Colonic mucosa (tissue), 4 donors: ENCODE measurements at regions not wholly inside any gene's neighbourhood (a gene's known extent, or its start where the extent isn't known, plus 50 kb on each side); places are given as distances from the start of the nearest gene placed in this dataset.
"Not testable (repeated sequence)": the region's sequence is repeated elsewhere in the genome, so short reads cannot be mapped to it uniquely, and the experiment has no call there.

ENCODE experiments used
- DNase-seq: peaks from one replicate; pipeline ENCODE4 v3.0.0-alpha.2; 2020
- H3K27ac ChIP-seq: fragments of 200-600 bp; one replicate; pipeline ENCODE4 v1.8.0; 2021
- H3K27me3 ChIP-seq: fragments of 200-600 bp; one replicate; pipeline ENCODE4 v1.8.0; 2021
- H3K36me3 ChIP-seq: fragments of 200-600 bp; one replicate; pipeline ENCODE4 v1.8.0; 2021
- H3K4me1 ChIP-seq: fragments of 200-600 bp; one replicate; pipeline ENCODE4 v1.8.0; 2021; ENCODE audit warnings: mild to moderate bottlenecking
- H3K4me3 ChIP-seq: fragments of 200-600 bp; one replicate; pipeline ENCODE4 v1.8.0; 2021
- H3K9ac ChIP-seq, 2 donors: one replicate each; pipeline ENCODE4 v1.7.0; 2013; ENCODE audit warnings: control low read depth in 2 of 2, low read depth in 2 of 2, low read length in 2 of 2
- H3K9me3 ChIP-seq: fragments of 200-600 bp; one replicate; pipeline ENCODE4 v1.8.0; 2021
- intact Hi-C: fragments of 100-400 bp; cut with DNase I; formaldehyde crosslinking; loops from one replicate; pipeline ENCODE4 v1.14.1; 2022
- TF ChIP-seq, protein P1 (sequence below): fragments of 200-600 bp; IDR thresholded peaks from one replicate; pipeline ENCODE4 v1.8.0; 2022; ENCODE audit warnings: antibody characterized with exemption, mild to moderate bottlenecking
- donor health status: healthy.
- donor health status: DM: no; HTN: no; CAD: no.
- donor health status: DM: no; HTN: no; CAD: no.

GRCh38 chr12:131311764-131312163 is 358.1 kb downstream of the ADGRD1 start:
- Histone ChIP-seq H3K27ac (no peak overlapping the region), H3K9me3 (no peaks in the 10 kb centered on the region), H3K4me3 (no peak overlapping the region), H3K36me3 (no peaks in the 10 kb centered on the region), H3K27me3 (no peaks in the 10 kb centered on the region), H3K9ac (no peak overlapping the region), H3K4me1 (no peaks in the 10 kb centered on the region)
- intact Hi-C loops = no loop called here
- TF ChIP-seq, protein P1, sequence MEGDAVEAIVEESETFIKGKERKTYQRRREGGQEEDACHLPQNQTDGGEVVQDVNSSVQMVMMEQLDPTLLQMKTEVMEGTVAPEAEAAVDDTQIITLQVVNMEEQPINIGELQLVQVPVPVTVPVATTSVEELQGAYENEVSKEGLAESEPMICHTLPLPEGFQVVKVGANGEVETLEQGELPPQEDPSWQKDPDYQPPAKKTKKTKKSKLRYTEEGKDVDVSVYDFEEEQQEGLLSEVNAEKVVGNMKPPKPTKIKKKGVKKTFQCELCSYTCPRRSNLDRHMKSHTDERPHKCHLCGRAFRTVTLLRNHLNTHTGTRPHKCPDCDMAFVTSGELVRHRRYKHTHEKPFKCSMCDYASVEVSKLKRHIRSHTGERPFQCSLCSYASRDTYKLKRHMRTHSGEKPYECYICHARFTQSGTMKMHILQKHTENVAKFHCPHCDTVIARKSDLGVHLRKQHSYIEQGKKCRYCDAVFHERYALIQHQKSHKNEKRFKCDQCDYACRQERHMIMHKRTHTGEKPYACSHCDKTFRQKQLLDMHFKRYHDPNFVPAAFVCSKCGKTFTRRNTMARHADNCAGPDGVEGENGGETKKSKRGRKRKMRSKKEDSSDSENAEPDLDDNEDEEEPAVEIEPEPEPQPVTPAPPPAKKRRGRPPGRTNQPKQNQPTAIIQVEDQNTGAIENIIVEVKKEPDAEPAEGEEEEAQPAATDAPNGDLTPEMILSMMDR = no peak
- no peak for DNase-seq

DNA sequence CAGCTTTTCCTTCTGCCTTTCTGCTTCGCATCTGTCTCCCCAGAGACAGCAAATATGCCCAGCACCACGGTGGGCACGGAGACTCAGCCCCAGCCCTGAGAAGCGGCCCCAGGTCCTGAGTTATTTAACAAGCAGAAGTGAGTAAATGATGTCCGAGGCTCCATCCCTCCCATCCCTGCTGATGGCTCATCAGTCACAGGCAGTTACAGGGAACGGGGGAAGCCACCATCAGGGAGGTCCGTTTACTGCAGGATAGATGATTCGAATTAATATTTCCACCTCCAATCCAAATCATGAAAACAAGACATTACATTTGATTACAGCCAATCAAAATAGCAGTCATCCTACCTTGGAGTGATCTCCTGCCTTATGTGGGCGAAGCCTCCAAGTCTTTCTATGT is 358.7 kb downstream of the ADGRD1 start:
- DNase-seq, H3K4me1 ChIP-seq, H3K27me3 ChIP-seq, H3K9me3 ChIP-seq, H3K9ac ChIP-seq, H3K27ac ChIP-seq, intact Hi-C loops, H3K4me3 ChIP-seq, H3K36me3 ChIP-seq: not testable (repeated sequence)

DNA sequence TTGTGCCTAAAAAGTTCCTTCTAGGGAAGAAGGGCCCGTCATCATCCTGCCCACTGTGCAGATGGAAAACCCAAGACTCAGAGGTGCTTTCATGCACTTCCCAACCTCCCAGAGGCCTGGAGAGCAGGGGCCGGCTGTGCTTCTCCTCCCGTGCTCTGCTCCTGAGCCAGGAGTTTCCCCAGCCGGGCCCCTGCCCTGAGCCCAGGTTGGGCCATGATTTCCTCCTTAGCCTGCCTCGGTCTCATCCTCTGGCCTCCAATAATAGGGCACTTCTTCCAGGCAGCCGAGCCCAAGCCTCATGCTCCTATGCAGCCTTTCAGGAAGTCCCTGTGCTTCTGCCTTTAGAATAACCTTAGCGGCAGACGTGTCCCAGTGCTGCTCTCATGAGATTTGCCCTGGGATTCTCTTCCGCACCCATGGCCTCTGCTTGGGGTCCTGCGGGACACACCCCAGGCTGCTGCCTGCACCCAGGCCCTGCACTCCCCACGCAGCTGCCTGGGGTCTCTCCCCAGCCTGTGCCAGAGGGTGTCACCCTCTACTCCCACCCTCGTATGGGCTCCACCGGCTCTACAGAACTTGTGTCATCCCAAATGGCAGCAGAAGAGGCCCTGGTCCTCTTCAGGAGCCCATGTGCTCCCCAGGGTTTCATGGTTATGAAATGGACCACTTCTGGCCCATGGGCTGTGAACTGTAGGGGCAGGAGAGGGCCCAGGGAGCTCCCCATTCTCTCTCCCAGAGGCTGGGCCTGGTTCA is 359.3 kb downstream of the ADGRD1 start:
- H3K9me3 ChIP-seq = no peaks in the 10 kb centered on the region
- H3K27me3 ChIP-seq = no peaks in the 10 kb centered on the region
- no peak overlapping the region for H3K9ac ChIP-seq
- H3K4me3 ChIP-seq = no peak overlapping the region
- H3K36me3 ChIP-seq = no peaks in the 10 kb centered on the region
- no peaks in the 10 kb centered on the region for H3K4me1 ChIP-seq
- TF ChIP-seq, protein P1 = no peak
- intact Hi-C loops = no loop called here
- no peak for DNase-seq
- no peak overlapping the region for H3K27ac ChIP-seq

- no peak overlapping the region for H3K27ac ChIP-seq
- no peaks in the 10 kb centered on the region for H3K9me3 ChIP-seq
- H3K36me3 ChIP-seq = no peaks in the 10 kb centered on the region
- no peaks in the 10 kb centered on the region for H3K4me1 ChIP-seq
- no peaks in the 10 kb centered on the region for H3K27me3 ChIP-seq
- intact Hi-C loops = no loop called here
- DNase-seq = no peak
- TF ChIP-seq, protein P1 = no peak
- H3K9ac ChIP-seq = no peak overlapping the region
- H3K4me3 ChIP-seq = no peak overlapping the region
Observed at GRCh38 chr12:131313635-131314034, 359.9 kb downstream of the ADGRD1 start.

- H3K27ac ChIP-seq = no peak overlapping the region
- no peaks in the 10 kb centered on the region for H3K36me3 ChIP-seq
- H3K27me3 ChIP-seq = no peaks in the 10 kb centered on the region
- no peak overlapping the region for H3K9ac ChIP-seq
- no peak for DNase-seq
- intact Hi-C loops = no loop called here
- H3K9me3 ChIP-seq = no peaks in the 10 kb centered on the region
- TF ChIP-seq, protein P1 = no peak
- H3K4me3 ChIP-seq = no peak overlapping the region
- H3K4me1 ChIP-seq = no peaks in the 10 kb centered on the region
Observed at GRCh38 chr12:131314524-131315090, 360.9 kb downstream of the ADGRD1 start.

GRCh38 chr12:131315601-131316000 is 361.9 kb downstream of the ADGRD1 start:
- no peaks in the 10 kb centered on the region for H3K9me3 ChIP-seq
- DNase-seq = no peak
- TF ChIP-seq, protein P1 = no peak
- no peaks in the 10 kb centered on the region for H3K36me3 ChIP-seq
- H3K27me3 ChIP-seq = no peaks in the 10 kb centered on the region
- H3K27ac ChIP-seq = no peak overlapping the region
- intact Hi-C loops = no loop called here
- no peak overlapping the region for H3K9ac ChIP-seq
- no peak overlapping the region for H3K4me3 ChIP-seq
- H3K4me1 ChIP-seq = no peaks in the 10 kb centered on the region
